Heart left ventricle (tissue), 16 donors: ENCODE measurements at regions not wholly inside any gene's neighbourhood (a gene's known extent, or its start where the extent isn't known, plus 50 kb on each side); places are given as distances from the start of the nearest gene placed in this dataset.

ENCODE experiments used
- ATAC-seq, 4 donors: fragments of 200-7000 bp; cut with Tn5 transposase; one replicate each; pipeline ENCODE4 v1.9.1; 2020 to 2022; ENCODE audit warnings: moderate library complexity in 4 of 4, mild to moderate bottlenecking in 3 of 4, moderate number of reproducible peaks in 1 of 4
- DNase-seq, 5 donors: peaks; one replicate each; pipeline ENCODE4 v3.0.0-alpha.2; 2020
- H3K27ac ChIP-seq, 12 donors: fragments of 200-600 bp; sonication (generic) in 4 of 12; one replicate each; pipeline versions ENCODE4 v1.5.0 to v1.8.0; 2016 to 2022; ENCODE audit warnings: mild to moderate bottlenecking in 2 of 12
- H3K27me3 ChIP-seq, 9 donors: fragments of 200-600 bp; sonication (generic) in 2 of 9; one replicate each; pipeline versions ENCODE4 v1.5.1 to v1.8.0; 2016 to 2022; ENCODE audit warnings: mild to moderate bottlenecking in 3 of 9
- H3K36me3 ChIP-seq, 9 donors: fragments of 200-600 bp; sonication (generic) in 2 of 9; one replicate each; pipeline versions ENCODE4 v1.5.0 to v1.8.0; 2018 to 2022; ENCODE audit warnings: mild to moderate bottlenecking in 2 of 9
- H3K4me1 ChIP-seq, 12 donors: fragments of 200-600 bp; sonication (generic) in 4 of 12; one replicate each; pipeline versions ENCODE4 v1.5.0 to v1.8.0; 2016 to 2022; ENCODE audit warnings: mild to moderate bottlenecking in 3 of 12
- H3K4me3 ChIP-seq, 12 donors: fragments of 200-600 bp; sonication (generic) in 4 of 12; one replicate each; pipeline versions ENCODE4 v1.5.0 to v1.8.0; 2017 to 2022; ENCODE audit warnings: mild to moderate bottlenecking in 9 of 12, moderate library complexity in 4 of 12
- H3K9me3 ChIP-seq, 12 donors: fragments of 200-600 bp; sonication (generic) in 4 of 12; one replicate each; pipeline versions ENCODE4 v1.5.0 to v1.8.0; 2016 to 2022; ENCODE audit warnings: mild to moderate bottlenecking in 1 of 12
- CTCF ChIP-seq, 12 donors: fragments of 200-600 bp; sonication (generic) in 4 of 12; IDR thresholded peaks; one replicate each; pipeline versions ENCODE4 v1.5.0 to v1.8.0; 2018 to 2022; ENCODE audit warnings: antibody characterized with exemption in 12 of 12, mild to moderate bottlenecking in 5 of 12
- POLR2A ChIP-seq, 2 donors: fragments of 450-650 bp; IDR thresholded peaks; one replicate each; pipeline ENCODE4 v1.6.1; 2017; ENCODE audit warnings: antibody characterized with exemption in 2 of 2, mild to moderate bottlenecking in 2 of 2, moderate library complexity in 2 of 2
- WGBS, 4 donors: extraction: QIAGEN DNeasy Blood & Tissue Kit in 2 of 4; methylation state at CpG; one replicate each; pipeline versions ENCODE4 v1.1.5 to v1.1.7; 2013 to 2018; 5-methylcytosine and 5-hydroxymethylcytosine counted together
- intact Hi-C, 10 donors: fragments of 100-400 bp; cut with DNase I; formaldehyde crosslinking; loops; one replicate each; pipeline versions ENCODE4 v1.11.1 to v1.14.2; 2022
- donor health status: ischemic (EF 13 %, LVEDD 7.1; RV severe dilation, severe dysfunction).
- donor health status: healthy with polysubstance abuse.
- donor health status: DM: no; HTN: yes; CAD: no.
- donor health status: DM: no; HTN: no; CAD: no.
- donor health status: ischemic (EF 25% LVEDD 6.9; RV normal size, moderate dysfunction).
- donor health status: ischemic (EF 25% LVEDD 5.7; RV mildly dilated, moderate dysfunction).
- donor health status: healthy.
- donor health status: DM: yes; HTN: yes; CAD: no.
- donor health status: ischemic (EF 35%, LVEDD 5.7; RV mildly dilated, moderate dysfunction).
- donor health status: nonischemic (EF 11% LVEDD 7.7; RV severe dilation, severe dysfunction).
- donor health status: DM: yes; HTN: yes; CAD: no.
- donor health status: PGD.
- donor health status: ischemic (EF 29% LVEDD 5.4; RV normal size, mild dysfunction).
- donor health status: nonischemic (EF 23%, LVEDD 6.1; RV moderate dilation, normal function).

GRCh38 chr1:239922778-239923522 is 168.7 kb upstream of the FMN2 start:
- intact Hi-C loops, result no loop called here
- Histone ChIP-seq H3K4me1 (no peaks in the 10 kb centered on the region), H3K27ac (no peak overlapping the region), H3K4me3 (no peak overlapping the region), H3K36me3 (no peaks in the 10 kb centered on the region), H3K27me3 (peaks cover 0 to 4% (median 0%) of the 10 kb centered on the region in 9 donors), H3K9me3 (peaks cover 0 to 4% (median 0%) of the 10 kb centered on the region in 12 donors)
- WGBS, 4 donors, result 34 to 61% (median 41%) methylated on average over 4 of the region's 4 CpGs
- TF ChIP-seq CTCF (IDR thresholded peaks at IDR 0.05) (no peak), POLR2A (IDR thresholded peaks at IDR 0.05) (no peak)
- ATAC-seq (no peak), DNase-seq (no peak)

DNA sequence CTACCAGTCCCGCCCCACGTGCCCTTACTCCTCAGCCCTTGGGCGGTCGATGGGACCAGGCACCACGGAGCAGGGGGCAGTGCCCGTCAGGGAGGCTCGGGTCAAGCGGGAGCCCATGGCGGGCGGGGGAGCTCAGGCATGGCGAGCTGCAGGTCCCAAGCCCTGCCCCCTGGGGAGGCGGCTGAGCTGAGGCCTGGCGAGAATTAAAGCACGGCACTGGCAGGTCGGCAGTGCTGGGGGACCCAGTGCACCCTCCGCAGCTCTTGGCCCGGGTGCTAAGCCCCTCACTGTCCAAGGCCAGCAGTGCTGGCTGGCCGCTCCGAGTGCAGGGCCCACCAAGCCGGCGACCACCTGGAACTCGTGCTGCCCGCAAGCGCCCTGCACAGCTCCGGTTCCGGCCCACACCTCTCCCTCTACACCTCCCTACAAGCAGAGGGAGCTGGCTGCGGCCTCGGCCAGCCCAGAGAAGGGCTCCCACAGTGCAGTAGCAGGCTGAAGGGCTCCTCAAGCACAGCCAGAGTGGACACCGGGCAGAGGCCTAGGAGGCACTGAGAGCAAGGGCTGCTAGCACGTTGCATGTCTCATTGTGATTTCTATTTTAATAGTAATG is 166.8 kb upstream of the FMN2 start:
- TF ChIP-seq CTCF (IDR thresholded peaks at IDR 0.05), result no peak
- no peak overlapping the region for H3K4me3 ChIP-seq
- WGBS, 4 donors, result 93 to 95% (median 94%) methylated on average over 22 to 30 of the region's 30 CpGs
- H3K4me1 ChIP-seq, result no peaks in the 10 kb centered on the region
- H3K36me3 ChIP-seq, result no peaks in the 10 kb centered on the region
- intact Hi-C loops, result no loop called here
- no peak overlapping the region for H3K27ac ChIP-seq
- no peak for ATAC-seq
- DNase-seq, result no peak
- H3K9me3 ChIP-seq, result peaks cover 0 to 4% (median 0%) of the 10 kb centered on the region in 12 donors
- peaks cover 0 to 4% (median 0%) of the 10 kb centered on the region in 9 donors for H3K27me3 ChIP-seq

DNA sequence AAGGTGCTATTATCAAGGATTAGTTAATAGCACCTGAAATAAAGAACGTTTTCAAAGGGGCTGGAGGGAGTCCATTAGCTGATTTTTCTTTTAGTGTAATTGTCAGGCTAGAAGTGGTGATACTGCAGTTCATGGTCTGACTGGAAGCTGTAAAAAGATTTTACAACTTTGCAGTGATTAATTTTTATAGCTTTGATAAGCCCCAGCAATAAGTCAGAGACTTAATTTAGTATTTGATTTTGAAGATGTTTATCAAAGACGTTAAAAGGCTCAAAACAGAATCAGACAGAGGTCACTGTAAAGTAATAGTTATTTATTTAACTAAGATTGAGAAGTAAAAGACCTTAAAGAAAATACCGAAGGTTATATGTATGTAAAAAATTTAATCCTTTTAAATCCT is 165.5 kb upstream of the FMN2 start:
- no peak overlapping the region for H3K27ac ChIP-seq
- no peaks in the 10 kb centered on the region for H3K4me1 ChIP-seq
- TF ChIP-seq POLR2A (IDR thresholded peaks at IDR 0.05) (no peak), CTCF (IDR thresholded peaks at IDR 0.05) (no peak)
- H3K27me3 ChIP-seq, result peaks cover 0 to 4% (median 0%) of the 10 kb centered on the region in 9 donors
- ATAC-seq (no peak), DNase-seq (no peak)
- no peaks in the 10 kb centered on the region for H3K36me3 ChIP-seq
- no peak overlapping the region for H3K4me3 ChIP-seq
- WGBS, 4 donors, result 67 to 78% (median 75%) methylated on average over 3 of the region's 3 CpGs
- intact Hi-C loops, result no loop called here
- peaks cover 0 to 4% (median 0%) of the 10 kb centered on the region in 12 donors for H3K9me3 ChIP-seq

DNA sequence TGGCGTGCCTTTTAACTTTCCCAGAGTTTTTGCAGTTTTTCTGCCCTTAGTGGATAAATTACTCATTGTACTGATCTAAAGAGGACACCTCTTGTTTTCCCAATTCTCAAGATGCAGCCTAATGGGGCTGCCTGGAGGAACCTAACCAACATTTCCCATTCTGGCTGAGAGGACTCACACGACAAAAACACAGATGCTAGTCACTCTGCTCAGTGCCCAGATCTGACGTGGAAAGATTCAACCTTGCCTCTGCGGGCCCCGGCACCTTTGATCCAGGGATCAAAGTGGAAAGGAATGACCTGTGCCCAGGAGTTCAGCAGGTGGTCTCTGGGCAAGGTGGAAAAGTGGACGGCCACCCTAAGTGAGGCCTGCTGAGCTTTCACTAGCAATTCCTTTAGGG is 162.4 kb upstream of the FMN2 start:
- Histone ChIP-seq H3K27me3 (no peaks in the 10 kb centered on the region), H3K4me3 (no peak overlapping the region), H3K9me3 (peaks cover 0 to 4% (median 0%) of the 10 kb centered on the region in 12 donors), H3K27ac (no peak overlapping the region), H3K36me3 (no peaks in the 10 kb centered on the region), H3K4me1 (no peaks in the 10 kb centered on the region)
- 78 to 89% (median 88%) methylated on average over 6 of the region's 6 CpGs for WGBS, 4 donors
- DNase-seq (no peak), ATAC-seq (no peak)
- intact Hi-C loops, result no loop called here
- TF ChIP-seq POLR2A (IDR thresholded peaks at IDR 0.05) (no peak), CTCF (IDR thresholded peaks at IDR 0.05) (no peak)
